SKM-1 (cell line): ENCODE measurements at regions not wholly inside any gene's neighbourhood (a gene's known extent, or its start where the extent isn't known, plus 50 kb on each side); places are given as distances from the start of the nearest gene placed in this dataset.

Experiments used
- DNase-seq: peaks from one replicate; lab custom pipeline; 2025; ENCODE audit not compliant: unreplicated experiment; lab: John Stamatoyannopoulos, UW

GRCh38 chr11:11045156-11045930, 187.5 kb upstream of the ZBED5 start:
- DNase-seq = no peak

GRCh38 chr11:11044137-11044855, 186.4 kb upstream of the ZBED5 start:
- DNase-seq = no peak

DNA sequence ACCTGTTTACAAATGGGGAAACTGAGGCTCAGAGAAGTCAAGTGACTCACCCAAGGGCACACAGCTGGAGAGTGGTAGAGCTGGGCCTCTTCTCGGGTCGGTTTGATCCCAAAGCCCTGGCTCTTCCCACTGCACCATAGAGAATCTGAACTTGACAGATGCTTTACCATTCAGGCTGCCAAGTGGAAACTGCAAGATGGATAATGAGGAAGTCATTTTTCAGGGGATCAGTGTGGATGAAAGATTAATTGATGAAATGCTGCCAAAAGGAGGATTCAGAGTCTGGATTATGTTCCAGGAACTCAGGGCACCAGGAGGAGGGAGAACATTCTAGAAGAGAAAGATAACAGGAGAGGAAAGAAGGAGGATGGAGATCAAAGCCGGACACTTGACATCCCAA, 185.9 kb upstream of the ZBED5 start:
- DNase-seq = no peak

DNA sequence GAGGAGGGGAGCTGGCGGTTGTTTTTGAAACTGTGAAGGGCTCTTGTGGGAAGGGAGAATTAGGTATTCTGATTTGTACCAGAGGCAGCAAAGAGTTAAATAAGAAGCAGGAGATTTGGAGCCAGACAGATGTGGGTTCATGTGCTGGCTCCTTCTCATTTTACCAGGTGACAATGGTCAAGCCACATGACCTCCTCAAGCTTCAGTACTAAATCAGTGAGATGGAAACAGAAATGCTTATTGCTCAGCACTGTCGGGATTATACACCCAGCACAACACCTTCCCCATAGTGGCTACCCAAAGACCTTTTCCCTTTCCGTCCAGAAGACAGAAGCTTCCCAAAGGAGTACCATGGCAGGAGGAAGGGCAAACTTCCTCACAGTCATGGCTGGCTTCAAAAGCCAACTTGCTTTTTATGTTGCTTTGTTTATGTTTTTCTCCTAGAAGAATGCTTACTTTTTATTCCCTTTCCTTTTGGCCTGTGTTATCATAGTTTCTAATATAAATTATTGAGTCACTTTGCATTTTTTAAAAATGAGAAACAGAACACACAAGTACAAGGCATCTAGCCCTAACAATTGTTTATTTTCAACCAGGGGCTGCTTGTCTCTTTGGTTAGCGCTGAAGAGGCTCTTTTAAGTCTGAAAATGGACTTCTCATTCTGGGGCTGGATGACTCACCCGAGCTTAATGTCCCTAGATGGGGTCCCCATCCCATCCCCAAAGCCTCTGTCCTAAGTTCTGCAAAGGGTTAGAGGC, 181.5 kb upstream of the ZBED5 start:
- DNase-seq = no peak

DNA sequence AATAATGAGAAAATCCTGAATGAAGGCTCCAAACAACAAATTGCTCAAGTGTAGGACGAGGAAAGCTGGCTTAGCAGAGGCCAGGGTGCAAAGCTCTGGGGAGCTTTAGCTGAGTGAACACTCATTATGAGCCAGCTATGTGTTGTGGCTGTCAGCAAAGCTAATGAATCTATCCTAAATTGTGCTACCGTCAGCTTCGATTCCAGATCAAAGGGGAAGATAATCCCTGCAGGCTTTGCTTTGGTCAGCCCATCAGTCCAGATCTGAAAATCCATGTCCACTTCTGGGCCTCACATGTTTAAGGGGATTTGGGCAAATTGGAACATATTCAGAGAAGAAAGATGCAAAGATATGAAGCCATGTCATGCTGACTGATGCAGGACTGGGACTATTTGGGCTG, 180.9 kb upstream of the ZBED5 start:
- no peak for DNase-seq

DNA sequence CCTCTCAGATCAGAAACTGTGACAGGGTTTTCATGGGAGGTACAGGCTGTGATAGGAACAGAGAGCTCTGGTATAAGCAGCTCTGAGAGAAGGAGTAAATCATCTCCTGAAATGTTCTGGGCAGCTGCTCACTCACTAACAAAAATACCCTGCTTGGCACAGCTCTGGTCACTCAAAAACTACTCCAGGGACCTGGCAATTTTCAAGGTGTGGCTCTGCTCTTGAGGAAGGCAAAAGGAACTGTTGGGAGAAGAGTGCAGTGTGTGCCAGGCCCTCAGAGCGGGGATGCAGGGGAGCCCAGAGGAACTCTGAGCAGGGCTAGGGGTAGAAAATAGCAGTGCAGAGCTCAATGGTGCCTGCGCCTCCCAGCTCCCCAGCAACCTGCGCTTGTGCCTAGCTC, 180.5 kb upstream of the ZBED5 start:
- DNase-seq = no peak

- DNase-seq = no peak
Observed at GRCh38 chr11:11036848-11037732, 179.2 kb upstream of the ZBED5 start.

DNA sequence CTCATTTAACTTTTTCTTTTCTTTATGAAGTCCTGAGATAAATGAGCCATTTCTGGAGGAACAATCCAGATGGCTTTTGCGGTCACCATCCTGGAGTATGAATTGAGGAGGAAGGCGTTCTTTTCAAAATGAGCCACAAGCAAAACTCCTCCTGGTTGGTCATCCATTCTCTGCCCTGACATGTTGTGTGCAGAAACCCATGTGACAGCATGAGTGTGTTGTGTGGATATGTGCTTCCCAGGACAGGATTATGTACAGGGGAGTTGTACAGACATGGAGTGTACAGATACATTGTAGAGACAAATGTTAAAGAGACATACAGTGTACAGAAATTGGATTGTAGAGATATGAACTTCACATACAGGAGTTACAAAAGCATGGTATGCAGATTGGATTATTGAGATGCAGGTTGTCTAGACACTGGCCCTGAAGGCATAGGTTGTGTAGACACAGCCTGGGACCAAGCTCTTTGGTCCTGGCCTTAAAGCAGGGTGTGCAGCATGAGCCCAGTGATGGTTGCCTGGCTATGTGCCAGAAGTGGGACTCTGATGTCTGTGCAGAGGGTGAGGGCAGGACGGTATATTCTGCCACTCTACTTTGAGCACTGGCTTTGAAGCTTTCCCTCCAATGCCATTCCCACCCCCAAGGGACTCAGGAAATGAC, 178.5 kb upstream of the ZBED5 start:
- DNase-seq = no peak

DNA sequence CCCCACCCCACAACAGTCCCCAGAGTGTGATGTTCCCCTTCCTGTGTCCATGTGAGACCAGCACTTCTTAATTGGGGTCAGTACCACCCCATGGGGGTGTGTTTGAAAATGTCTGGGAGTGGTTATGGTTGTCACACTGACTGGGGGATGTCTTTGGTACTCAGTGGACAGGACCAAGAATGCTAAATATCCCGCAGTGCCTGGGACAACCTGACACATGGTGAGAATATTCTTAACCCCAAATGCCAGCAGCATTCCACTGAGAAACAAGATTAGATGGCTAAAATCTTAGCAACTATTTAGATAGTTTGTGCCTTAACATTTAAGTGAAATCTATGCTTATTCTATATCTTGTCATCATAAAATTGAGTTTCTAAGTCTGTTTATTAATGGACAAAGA, 177.5 kb upstream of the ZBED5 start:
- DNase-seq = no peak

GRCh38 chr11:11034476-11034875, 176.6 kb upstream of the ZBED5 start:
- DNase-seq = no peak

GRCh38 chr11:11032066-11032465, 174.2 kb upstream of the ZBED5 start:
- DNase-seq = no peak

- DNase-seq = no peak
Observed at GRCh38 chr11:11029027-11029426, 171.2 kb upstream of the ZBED5 start.

- peak; percentile 25 for DNase-seq
Observed at GRCh38 chr11:11028017-11028692, 170.3 kb upstream of the ZBED5 start.

GRCh38 chr11:11027288-11027687, 169.4 kb upstream of the ZBED5 start:
- DNase-seq = no peak

DNA sequence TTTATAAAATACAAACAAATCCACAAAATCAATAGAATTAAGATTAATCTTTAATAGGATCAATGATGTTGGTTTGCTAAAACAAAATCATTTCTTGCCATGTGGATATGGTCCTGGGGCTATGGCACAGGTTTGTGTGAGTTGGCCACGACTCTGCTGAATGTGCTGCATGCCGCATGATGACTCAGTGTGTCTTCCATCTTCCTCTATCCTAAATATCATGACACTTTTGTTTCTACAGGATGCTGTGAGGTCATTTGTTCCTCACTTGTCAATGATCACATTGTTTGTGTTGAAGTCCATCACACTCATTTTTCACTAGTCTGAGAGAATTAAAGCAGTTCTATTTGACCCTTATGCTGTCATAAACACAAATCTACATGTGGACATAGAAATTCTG, 167.2 kb upstream of the ZBED5 start:
- no peak for DNase-seq

- no peak for DNase-seq
Observed at GRCh38 chr11:11022125-11022730, 164.4 kb upstream of the ZBED5 start.

DNA sequence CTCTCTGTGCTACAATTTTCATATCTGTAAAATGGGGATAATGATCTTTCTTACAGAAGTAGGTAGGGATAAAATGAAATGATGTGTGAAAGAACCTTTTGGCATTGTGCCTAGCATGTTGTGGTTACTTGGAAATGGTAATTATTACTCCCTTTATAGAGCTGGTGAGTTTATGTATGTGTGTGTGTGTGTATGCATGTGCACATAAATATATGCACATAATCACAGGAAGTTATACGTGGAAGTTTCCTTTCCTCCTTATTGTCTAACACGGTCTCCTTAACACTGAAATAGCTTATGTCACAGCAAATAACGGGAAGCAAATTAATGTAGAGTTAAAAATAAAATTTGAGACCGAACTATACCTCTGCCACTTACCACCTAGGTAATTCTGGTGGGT, 163.7 kb upstream of the ZBED5 start:
- no peak for DNase-seq

DNA sequence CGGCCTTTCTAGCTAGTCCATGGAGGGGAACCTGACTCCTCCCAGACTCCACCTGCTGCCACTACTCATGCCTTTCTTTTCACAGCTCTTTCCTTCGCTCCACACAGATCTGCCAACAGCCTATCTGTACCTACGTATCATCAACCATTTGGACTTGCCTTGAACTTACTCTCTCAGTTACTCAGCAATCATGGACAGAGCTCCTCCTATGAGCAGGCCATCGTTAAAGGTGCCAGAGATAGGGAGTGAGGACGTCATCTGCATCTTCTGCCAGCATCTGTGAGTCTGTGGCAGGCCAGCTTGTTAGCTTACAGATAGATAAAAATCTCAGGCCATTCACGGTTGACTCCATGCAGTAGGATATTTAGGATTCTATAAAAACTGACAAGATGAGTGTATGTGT, 162.9 kb upstream of the ZBED5 start:
- no peak for DNase-seq

- no peak for DNase-seq
Observed at GRCh38 chr11:11020219-11020726, 162.4 kb upstream of the ZBED5 start.
